ENCODE measurements at regions not wholly inside any gene's neighbourhood (a gene's known extent, or its start where the extent isn't known, plus 50 kb on each side); places are given as distances from the start of the nearest gene placed in this dataset.
"Not testable (repeated sequence)": the region's sequence is repeated elsewhere in the genome, so short reads cannot be mapped to it uniquely, and the experiment has no call there.

GRCh38 chr2:94785105-94785504 lies 86.1 kb upstream of the TEKT4 start:
- not testable (repeated sequence) for TF ChIP-seq CBX8 (IDR thresholded peaks at IDR 0.05; ENCODE audit: borderline replicate concordance, low read depth, low read length); CTCF (IDR thresholded peaks at IDR 0.05; ENCODE audit: control extremely low read depth in 1 of 3, insufficient read depth in 1 of 3, low read depth in 1 of 3, low read length in 3 of 3); TAF1 (IDR thresholded peaks at IDR 0.05; ENCODE audit: low read depth, low read length); EZH2 (IDR thresholded peaks at IDR 0.05; ENCODE audit: low read depth, low read length, severe bottlenecking); SIN3A (conservative IDR thresholded peaks at IDR 0.05 in 1 of 2, IDR thresholded peaks at IDR 0.05 in 1 of 2; ENCODE audit: low read depth in 1 of 2, low read length in 2 of 2); BRCA1 (IDR thresholded peaks at IDR 0.05; ENCODE audit: low read depth, low read length); RAD21 (IDR thresholded peaks at IDR 0.05 in 1 of 2, conservative IDR thresholded peaks at IDR 0.05 in 1 of 2; ENCODE audit: low read depth in 2 of 2, low read length in 2 of 2); POLR2A (IDR thresholded peaks at IDR 0.05; ENCODE audit: control extremely low read depth in 1 of 2, low read depth in 2 of 2, low read length in 2 of 2); KDM1A (IDR thresholded peaks at IDR 0.05; ENCODE audit: borderline replicate concordance, low read length)
